CD4-positive, alpha-beta T cell (primary cell): ENCODE measurements at regions not wholly inside any gene's neighbourhood (a gene's known extent, or its start where the extent isn't known, plus 50 kb on each side); places are given as distances from the start of the nearest gene placed in this dataset.

Experiments used
- ATAC-seq: fragments of 200-7000 bp; cut with Tn5 transposase; one replicate; pipeline ENCODE4 v1.10.0; 2022; ENCODE audit warnings: mild to moderate bottlenecking; ENCODE audit not compliant: poor library complexity
- CTCF ChIA-PET: fragments of 350-600 bp; sonication (Branson Sonifier 250); formaldehyde crosslinking; loops from one replicate; lab custom pipeline; 2021; ENCODE audit warnings: antibody characterized with exemption, inconsistent platforms; lab: Charles Lee
- POLR2A ChIA-PET: fragments of 350-600 bp; sonication (Branson Sonifier 250); formaldehyde crosslinking; loops from one replicate; lab custom pipeline; 2021; ENCODE audit warnings: antibody characterized with exemption, inconsistent platforms; lab: Charles Lee
- DNase-seq, 14 experiments: peaks; one replicate each; pipeline ENCODE4 v3.0.0-alpha.2; 2013 to 2020; ENCODE audit warnings: mixed read lengths in 2 of 14
- H3K27ac ChIP-seq, 2 donors: one replicate each; pipeline versions ENCODE4 v1.5.1 to v1.7.0; 2013; ENCODE audit warnings: low read length in 2 of 2, low read depth in 1 of 2, mild to moderate bottlenecking in 1 of 2
- H3K27me3 ChIP-seq, 2 experiments: 1 replicate in 1 of 2; 2 replicates in 1 of 2; pipeline versions ENCODE4 v1.6.1 to v1.7.0; 2013; ENCODE audit warnings: low read length in 2 of 2, control low read depth in 1 of 2, mild to moderate bottlenecking in 1 of 2, moderate library complexity in 1 of 2; ENCODE audit not compliant: insufficient read depth in 2 of 2, control insufficient read depth in 1 of 2
- H3K36me3 ChIP-seq: one replicate; pipeline ENCODE4 v1.6.1; 2013; ENCODE audit warnings: low read length, control low read depth; ENCODE audit not compliant: insufficient read depth
- H3K4me1 ChIP-seq: one replicate; pipeline ENCODE4 v1.6.1; 2013; ENCODE audit warnings: low read length, control low read depth; ENCODE audit not compliant: insufficient read depth
- H3K4me3 ChIP-seq: one replicate; pipeline ENCODE4 v1.5.1; 2013; ENCODE audit warnings: mild to moderate bottlenecking, low read length, moderate library complexity
- H3K9me3 ChIP-seq, 2 experiments: 1 replicate in 1 of 2; 2 replicates in 1 of 2; pipeline versions ENCODE4 v1.6.1 to v1.7.0; 2013; ENCODE audit warnings: low read length in 2 of 2, mild to moderate bottlenecking in 2 of 2, control low read depth in 1 of 2, moderate library complexity in 1 of 2; ENCODE audit not compliant: control insufficient read depth in 1 of 2, insufficient read depth in 1 of 2
- H3K27ac Mint-ChIP-seq: one replicate; pipeline ENCODE4 v1.8.0; 2020; ENCODE audit warnings: mixed read lengths
- H3K27me3 Mint-ChIP-seq: one replicate; pipeline ENCODE4 v1.8.0; 2021; ENCODE audit warnings: mixed read lengths
- H3K36me3 Mint-ChIP-seq: one replicate; pipeline ENCODE4 v1.8.0; 2021; ENCODE audit warnings: low read depth, mixed read lengths
- H3K4me1 Mint-ChIP-seq: one replicate; pipeline ENCODE4 v1.8.0; 2021; ENCODE audit warnings: low read depth, mixed read lengths
- H3K4me3 Mint-ChIP-seq: one replicate; pipeline ENCODE4 v1.8.0; 2020; ENCODE audit warnings: mild to moderate bottlenecking, mixed read lengths
- H3K9me3 Mint-ChIP-seq: one replicate; pipeline ENCODE4 v1.8.0; 2020; ENCODE audit warnings: mixed read lengths
- CTCF ChIP-seq: fragments of 200-600 bp; IDR thresholded peaks from one replicate; pipeline ENCODE4 v1.8.0; 2022; ENCODE audit warnings: antibody characterized with exemption, mild to moderate bottlenecking
- intact Hi-C, 2 experiments: fragments of 100-400 bp; cut with DNase I in 1 of 2; cut with micrococcal nuclease in 1 of 2; formaldehyde crosslinking; loops; one replicate each; pipeline versions ENCODE4 v1.15.1 to v1.9.0; 2023 to 2025; cut with DNase I, micrococcal nuclease

GRCh38 chr1:58305622-58306021 lies 240.9 kb downstream of the OMA1 start:
- H3K9me3 ChIP-seq, result no peaks in the 10 kb centered on the region
- Mint-ChIP-seq H3K4me3 (no peak overlapping the region), H3K27ac (no peak overlapping the region), H3K4me1 (no peaks in the 10 kb centered on the region), H3K27me3 (no peaks in the 10 kb centered on the region), H3K9me3 (no peaks in the 10 kb centered on the region), H3K36me3 (no peaks in the 10 kb centered on the region)
- ChIA-PET CTCF (no interaction called here), POLR2A (interaction anchor here (0.8 kb wide), 1 partner anchor 169 kb away, joined by 3 read pairs; no protein-coding TSS in a partner anchor)
- ATAC-seq (no peak), DNase-seq (no peak)
- no peak overlapping the region for H3K4me3 ChIP-seq
- intact Hi-C loops, result no loop called here
- H3K36me3 ChIP-seq, result no peaks in the 10 kb centered on the region
- TF ChIP-seq CTCF, result no peak
- no peaks in the 10 kb centered on the region for H3K27me3 ChIP-seq
- no peaks in the 10 kb centered on the region for H3K4me1 ChIP-seq
- H3K27ac ChIP-seq, result no peak overlapping the region

GRCh38 chr1:58304346-58304975 lies 242.1 kb downstream of the OMA1 start:
- H3K4me3 Mint-ChIP-seq, result no peak overlapping the region

GRCh38 chr1:58303841-58304240 lies 242.7 kb downstream of the OMA1 start:
- DNase-seq (no peak), ATAC-seq (no peak)
- Mint-ChIP-seq H3K9me3 (no peaks in the 10 kb centered on the region), H3K4me3 (no peak overlapping the region), H3K4me1 (no peaks in the 10 kb centered on the region), H3K27ac (no peak overlapping the region), H3K36me3 (no peaks in the 10 kb centered on the region), H3K27me3 (no peaks in the 10 kb centered on the region)
- no peaks in the 10 kb centered on the region for H3K4me1 ChIP-seq
- intact Hi-C loops, result no loop called here
- H3K4me3 ChIP-seq, result no peak overlapping the region
- H3K27ac ChIP-seq, result no peak overlapping the region
- H3K36me3 ChIP-seq, result no peaks in the 10 kb centered on the region
- TF ChIP-seq CTCF, result no peak
- POLR2A ChIA-PET, result no interaction called here
- no peaks in the 10 kb centered on the region for H3K27me3 ChIP-seq
- no peaks in the 10 kb centered on the region for H3K9me3 ChIP-seq
- CTCF ChIA-PET, result no interaction called here

More at GRCh38 chr1:58304346-58304975, 242.1 kb downstream of the OMA1 start:
- Histone ChIP-seq H3K36me3 (no peaks in the 10 kb centered on the region), H3K9me3 (no peaks in the 10 kb centered on the region), H3K4me3 (no peak overlapping the region), H3K27me3 (no peaks in the 10 kb centered on the region), H3K4me1 (no peaks in the 10 kb centered on the region), H3K27ac (no peak overlapping the region)
- intact Hi-C loops, result no loop called here
- no peaks in the 10 kb centered on the region for H3K27me3 Mint-ChIP-seq
- no peak for DNase-seq
- no peaks in the 10 kb centered on the region for H3K4me1 Mint-ChIP-seq
- H3K9me3 Mint-ChIP-seq, result no peaks in the 10 kb centered on the region
- ATAC-seq, result no peak
- ChIA-PET POLR2A (no interaction called here), CTCF (no interaction called here)
- H3K36me3 Mint-ChIP-seq, result no peaks in the 10 kb centered on the region
- no peak for TF ChIP-seq CTCF
- H3K27ac Mint-ChIP-seq, result no peak overlapping the region
